DMS153 (cell line): ENCODE measurements at regions not wholly inside any gene's neighbourhood (a gene's known extent, or its start where the extent isn't known, plus 50 kb on each side); places are given as distances from the start of the nearest gene placed in this dataset.

Experiments used
- DNase-seq: peaks from one replicate; lab custom pipeline; 2025; lab: John Stamatoyannopoulos, UW

DNA sequence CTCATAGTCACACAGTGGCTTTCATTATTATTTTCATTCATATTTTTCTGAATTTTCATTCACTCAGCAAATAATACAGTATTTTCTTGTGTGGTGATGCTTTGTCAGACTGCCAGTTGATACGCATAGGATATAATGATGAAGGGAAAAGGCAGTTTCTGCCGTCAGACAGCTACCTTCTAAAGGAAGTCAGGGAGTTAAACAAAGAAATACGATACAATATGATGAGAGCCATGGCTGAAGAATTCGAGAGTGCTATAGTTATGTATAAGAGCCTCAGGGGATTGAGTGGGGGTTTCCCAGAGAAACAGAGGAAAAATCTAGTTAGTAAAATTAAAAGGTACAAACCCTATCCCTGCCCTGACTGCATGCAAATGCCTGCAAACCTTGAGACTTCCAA lies 479.1 kb downstream of the OLFM4 start:
- DNase-seq = no peak

DNA sequence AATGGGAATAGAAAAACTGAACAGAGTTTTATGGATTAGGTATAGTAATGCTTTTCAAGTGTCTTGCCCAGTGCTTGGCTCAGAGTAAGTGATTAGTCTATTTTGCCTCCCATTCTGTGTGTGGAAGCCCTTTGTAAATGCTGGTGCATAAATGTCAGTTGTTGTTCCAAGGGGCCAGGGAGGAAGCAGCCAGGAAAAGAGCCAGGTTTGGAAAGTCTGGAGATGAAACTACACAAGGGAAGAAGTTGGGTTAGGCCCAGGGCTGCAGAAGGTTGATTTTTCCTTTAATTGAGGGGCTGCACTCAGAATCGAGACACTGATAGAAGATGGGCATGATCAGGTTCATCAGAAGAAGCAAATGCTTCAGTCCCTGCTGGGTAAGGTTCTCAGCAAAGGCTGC lies 484.0 kb downstream of the OLFM4 start:
- DNase-seq = no peak

GRCh38 chr13:53513226-53513625 lies 484.6 kb downstream of the OLFM4 start:
- DNase-seq = no peak

DNA sequence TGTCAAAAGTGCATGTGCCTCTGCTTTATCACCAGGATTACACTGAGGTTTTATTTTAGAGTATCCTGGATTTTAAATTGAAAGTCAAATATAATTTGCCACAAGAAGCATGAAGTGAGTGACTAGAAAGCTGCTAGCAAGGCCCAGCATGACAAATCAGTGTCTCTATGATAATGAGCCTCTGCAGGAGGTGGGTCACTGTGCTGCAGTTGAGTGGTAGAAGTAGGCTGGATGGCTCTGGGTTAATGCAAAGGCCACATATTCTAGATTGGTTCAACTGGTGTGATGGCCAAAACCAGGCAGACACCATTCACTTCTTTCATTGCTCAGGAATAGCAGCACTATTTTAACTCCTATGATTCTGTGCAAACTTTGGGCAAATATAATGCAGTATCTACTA lies 491.5 kb downstream of the OLFM4 start:
- DNase-seq = no peak

GRCh38 chr13:53522034-53522433 lies 493.4 kb downstream of the OLFM4 start:
- no peak for DNase-seq

DNA sequence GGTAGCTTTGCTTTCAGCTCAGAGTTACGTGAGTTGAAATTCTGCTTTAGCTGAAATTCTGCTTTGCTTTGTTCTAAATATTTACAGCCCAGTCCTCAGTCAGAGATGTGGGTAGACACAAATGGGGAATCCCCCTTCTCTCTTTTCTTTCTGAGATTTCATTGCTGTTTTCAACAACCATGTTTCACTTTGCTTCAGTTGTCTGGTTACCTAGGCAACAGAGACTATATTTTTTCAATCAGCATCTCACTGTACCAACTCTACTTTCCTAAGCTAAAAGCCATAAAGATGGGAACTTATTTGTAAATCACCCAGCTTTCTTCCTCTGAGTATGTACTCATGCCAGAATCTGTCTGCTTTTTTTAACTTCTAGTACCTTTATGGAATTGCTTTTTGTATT lies 509.0 kb downstream of the OLFM4 start:
- no peak for DNase-seq

GRCh38 chr13:53545340-53545941 lies 516.8 kb downstream of the OLFM4 start:
- DNase-seq = no peak

- no peak for DNase-seq
Measured at GRCh38 chr13:53560556-53560955, 531.9 kb downstream of the OLFM4 start.

DNA sequence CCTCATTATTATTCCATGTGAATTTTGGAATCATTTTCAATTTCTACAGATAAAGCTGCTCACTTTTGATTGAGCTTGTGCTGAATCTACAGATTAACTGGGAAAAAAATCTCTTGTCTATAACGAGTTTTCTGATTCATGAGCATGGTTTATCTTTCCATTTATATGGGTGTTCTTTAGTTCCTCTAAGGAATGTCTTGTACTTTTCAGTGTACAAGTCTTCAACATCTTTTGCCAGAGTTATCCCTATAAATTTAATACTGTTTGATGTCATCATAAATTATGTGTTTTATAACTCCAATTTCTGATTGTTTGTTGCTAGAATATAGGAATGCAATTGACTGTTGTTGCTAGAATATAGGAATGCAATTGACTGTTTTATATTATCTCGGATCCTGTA lies 533.8 kb downstream of the OLFM4 start:
- DNase-seq = no peak

GRCh38 chr13:53568491-53568890 lies 539.9 kb downstream of the OLFM4 start:
- no peak for DNase-seq

DNA sequence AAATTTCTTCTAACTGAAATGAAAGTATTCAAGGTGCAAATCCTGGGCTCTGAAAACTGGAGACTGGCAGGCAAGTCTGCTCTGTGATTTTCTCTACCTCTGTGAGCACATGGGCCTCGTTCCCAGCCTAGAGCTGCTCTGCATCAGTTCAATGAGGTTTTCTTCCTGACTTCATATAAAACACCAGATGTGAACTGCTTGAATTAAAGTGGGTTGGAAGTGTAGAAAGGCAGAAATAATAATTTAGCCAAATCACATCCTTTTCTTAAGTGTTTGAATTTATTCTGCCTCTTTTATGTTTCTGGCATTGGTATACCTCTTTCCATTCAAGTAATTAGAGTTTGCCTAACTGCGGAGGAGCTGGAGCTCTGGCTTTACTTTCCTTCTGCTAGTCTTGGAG lies 540.8 kb downstream of the OLFM4 start:
- DNase-seq = no peak

DNA sequence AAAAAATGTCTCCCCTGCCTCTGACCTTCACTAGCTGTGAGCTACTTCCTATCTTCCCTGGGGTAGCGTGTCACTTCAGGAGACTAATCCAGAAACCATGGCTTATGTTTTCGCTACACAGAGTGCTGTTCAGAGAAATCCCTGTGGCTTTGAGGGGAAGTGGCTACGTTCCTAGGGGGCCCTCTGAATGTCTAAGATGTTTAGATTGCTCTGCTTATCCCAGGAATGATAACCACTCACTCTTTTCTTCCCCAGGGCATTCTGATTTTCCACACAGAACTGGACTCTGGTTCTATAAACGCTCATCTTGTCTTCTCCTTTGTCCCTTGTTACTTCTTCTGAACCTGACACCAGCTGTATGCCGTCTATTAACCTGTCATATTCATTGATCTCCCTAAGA lies 572.5 kb downstream of the OLFM4 start:
- no peak for DNase-seq

GRCh38 chr13:53605326-53605725 lies 576.7 kb downstream of the OLFM4 start:
- no peak for DNase-seq

DNA sequence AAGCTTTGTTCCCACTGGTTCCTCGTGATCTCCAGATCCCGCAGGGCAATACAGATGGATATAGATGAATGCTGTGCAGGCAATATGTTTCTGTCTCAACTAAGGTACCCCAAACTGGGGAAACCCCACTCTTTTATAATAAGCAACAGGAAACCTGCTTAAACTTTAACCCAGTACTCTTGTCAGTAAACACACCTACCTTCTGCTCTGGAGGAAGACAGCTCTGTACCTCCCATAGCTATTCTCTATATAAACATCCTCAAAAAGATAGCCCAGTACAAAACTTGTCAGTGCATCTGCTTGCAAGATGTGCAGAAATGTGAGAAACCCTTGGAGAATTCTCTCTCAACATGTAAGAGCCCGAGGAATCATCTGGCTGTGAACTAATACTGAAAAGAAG lies 583.6 kb downstream of the OLFM4 start:
- no peak for DNase-seq

GRCh38 chr13:53622456-53622855 lies 593.8 kb downstream of the OLFM4 start:
- no peak for DNase-seq

DNA sequence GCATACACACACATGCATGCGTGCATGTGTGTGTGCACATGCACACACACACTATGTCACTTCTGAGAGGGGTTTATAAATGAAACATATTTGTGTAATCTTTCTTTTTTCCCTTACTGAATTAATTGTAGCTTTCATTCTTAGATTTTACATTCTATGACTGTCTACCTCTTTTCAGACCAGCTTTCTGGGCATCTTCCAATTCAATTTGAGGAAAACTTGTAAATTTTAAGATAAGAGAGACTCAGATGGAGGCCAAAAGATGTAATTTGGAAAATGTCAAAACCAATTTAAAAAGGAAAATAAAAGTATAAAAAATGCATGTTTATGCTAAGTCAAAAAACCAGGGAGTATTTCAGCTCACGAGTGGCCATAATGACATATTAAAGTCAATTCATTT lies 594.5 kb downstream of the OLFM4 start:
- no peak for DNase-seq

DNA sequence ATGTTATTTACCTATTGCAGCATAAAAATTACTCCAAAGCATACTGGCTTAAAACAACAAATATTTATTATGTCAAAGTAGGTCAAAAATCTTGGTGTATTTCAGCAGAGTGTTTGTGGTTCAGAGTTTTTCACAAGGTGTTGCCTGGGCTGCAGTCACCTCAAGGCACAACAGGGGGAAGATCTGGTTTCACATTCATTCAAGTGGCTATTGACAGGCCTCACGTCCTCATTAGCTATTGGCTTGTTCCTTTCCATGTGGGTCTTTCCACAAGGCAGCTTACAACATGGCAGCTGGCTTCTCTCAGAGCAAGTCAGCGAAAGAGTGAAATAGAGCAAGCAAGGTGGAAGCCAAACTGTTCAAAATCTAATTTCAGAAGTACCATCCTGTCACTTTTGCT lies 602.9 kb downstream of the OLFM4 start:
- no peak for DNase-seq

DNA sequence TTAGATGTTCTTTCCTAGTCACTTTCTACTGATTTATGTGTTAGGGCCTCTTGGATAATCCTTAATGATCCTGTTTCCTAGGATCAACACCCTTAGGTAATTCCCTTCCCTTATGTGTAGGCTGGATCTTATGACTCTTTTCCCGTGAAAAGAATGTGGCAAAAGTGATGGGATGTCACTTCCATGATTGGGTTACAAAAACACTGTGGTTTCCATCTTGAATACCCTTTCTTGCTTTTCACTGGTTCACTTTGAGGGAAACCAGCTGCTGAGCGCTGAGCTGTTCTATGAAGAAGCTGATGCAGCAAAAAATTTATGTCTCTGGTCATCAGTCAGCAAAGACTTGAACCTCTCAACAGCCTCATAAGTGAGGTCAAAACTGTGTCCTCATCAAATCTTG lies 609.4 kb downstream of the OLFM4 start:
- no peak for DNase-seq

GRCh38 chr13:53642306-53642705 lies 613.7 kb downstream of the OLFM4 start:
- no peak for DNase-seq

DNA sequence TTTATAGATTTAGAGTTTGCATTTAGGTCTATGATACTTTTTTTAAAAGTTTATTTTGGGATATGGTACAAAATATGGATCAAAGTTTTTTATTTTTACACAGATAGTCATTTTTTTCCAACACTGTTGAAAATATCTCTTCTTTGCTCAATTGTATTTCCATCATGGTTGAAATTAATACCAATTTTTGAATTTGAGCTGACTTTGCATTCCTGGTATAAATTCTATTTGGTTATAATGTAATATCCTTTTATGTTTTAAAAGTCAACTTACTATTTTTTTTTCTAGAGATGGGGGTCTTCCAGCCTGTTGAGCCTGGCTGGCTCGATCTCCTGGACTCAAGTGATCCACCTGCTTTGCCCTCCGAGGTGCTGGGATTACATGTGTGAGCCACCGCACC lies 620.1 kb downstream of the OLFM4 start:
- no peak for DNase-seq

DNA sequence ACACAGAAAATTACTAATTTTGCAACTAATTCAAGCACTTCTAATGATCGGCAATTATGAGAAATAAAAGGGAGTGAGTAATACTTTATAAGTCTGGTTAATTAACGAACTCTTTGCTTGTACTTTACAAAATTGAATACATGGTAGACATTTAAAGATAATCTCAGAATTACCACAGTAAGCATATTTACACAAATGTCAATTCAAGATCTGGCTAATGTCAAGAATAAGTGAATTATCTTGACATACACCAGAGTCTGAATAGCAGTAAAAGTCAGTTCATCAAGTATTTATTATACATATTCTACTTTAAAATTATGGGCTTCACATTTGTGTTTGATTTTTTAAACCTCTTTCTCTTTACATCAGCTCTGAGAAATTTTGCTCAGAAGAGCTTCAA lies 643.4 kb downstream of the OLFM4 start:
- DNase-seq = no peak

DNA sequence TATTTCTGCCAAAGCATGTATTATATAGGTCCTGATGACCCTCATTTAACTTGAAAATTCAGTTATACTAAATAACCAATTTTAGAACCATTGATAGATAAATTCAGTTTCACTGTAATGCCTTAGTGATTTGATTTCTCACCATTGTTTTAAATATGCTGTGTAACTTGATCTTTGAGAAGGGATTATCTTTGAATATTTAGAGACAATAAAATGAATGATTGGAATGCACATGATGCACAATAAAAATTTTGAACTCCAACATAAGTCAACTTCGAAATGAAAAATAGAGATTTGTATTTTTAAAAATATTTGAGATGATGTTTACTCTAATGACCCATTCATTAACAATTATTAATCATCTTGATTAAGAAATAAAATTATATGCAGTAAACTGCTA lies 654.5 kb downstream of the OLFM4 start:
- no peak for DNase-seq

DNA sequence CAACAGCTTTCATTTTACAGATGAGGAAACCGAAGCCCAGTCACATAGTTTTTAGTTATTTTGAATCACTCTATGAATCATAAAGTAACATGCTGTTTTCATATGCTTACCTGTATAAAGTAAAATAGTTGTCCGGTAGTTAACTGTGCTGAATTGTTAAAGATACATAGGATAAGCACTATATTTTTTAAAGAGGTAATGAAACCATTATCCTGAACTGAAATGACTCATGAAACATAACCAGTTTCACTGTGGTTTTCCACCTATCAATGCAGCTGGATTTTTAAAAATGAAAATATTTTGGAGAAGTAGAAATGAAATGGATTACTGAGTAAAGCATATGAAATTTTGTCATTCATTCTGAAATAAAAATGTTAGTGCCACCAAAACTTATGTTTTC lies 655.0 kb downstream of the OLFM4 start:
- DNase-seq = no peak

- no peak for DNase-seq
Measured at GRCh38 chr13:53691417-53691816, 662.8 kb downstream of the OLFM4 start.
